H1 (cell line): ENCODE measurements at regions not wholly inside any gene's neighbourhood (a gene's known extent, or its start where the extent isn't known, plus 50 kb on each side); places are given as distances from the start of the nearest gene placed in this dataset.

ENCODE experiments used
- CTCF ChIA-PET: fragments of 300-600 bp; sonication (Branson Sonifier 250); formaldehyde crosslinking; loops from one replicate; lab custom pipeline; 2021; ENCODE audit not compliant: partially characterized antibody; lab: Charles Lee
- POLR2A ChIA-PET: fragments of 300-600 bp; sonication (Branson Sonifier 250); formaldehyde crosslinking; loops from one replicate; lab custom pipeline; 2021; ENCODE audit warnings: inconsistent platforms; ENCODE audit not compliant: partially characterized antibody; lab: Charles Lee
- DNase-seq, 2 experiments: peaks; one replicate each; pipeline versions ENCODE4 v3.0.0 to v3.0.0-alpha.2; 2010 to 2022; ENCODE audit warnings: low spot score in 2 of 2, low read depth in 1 of 2, mixed read lengths in 1 of 2
- FAIRE-seq: peaks from 2 replicates; lab custom pipeline; 2011; peaks lifted over from hg19 to GRCh38; lab: Jason Lieb, UNC
- H2AFZ ChIP-seq: 2 replicates; pipeline ENCODE4 v1.8.1; 2012; ENCODE audit warnings: low read length, inconsistent platforms
- H2AK5ac ChIP-seq: 2 replicates; pipeline ENCODE4 v1.6.1; 2013; ENCODE audit warnings: low read depth, low read length
- H2BK120ac ChIP-seq: replicated peaks from 2 replicates; pipeline ENCODE3; 2013; ENCODE audit warnings: low read depth, low read length, inconsistent platforms
- H2BK12ac ChIP-seq: 2 replicates; pipeline ENCODE4 v1.6.1; 2013; ENCODE audit warnings: low read depth, low read length
- H2BK15ac ChIP-seq: 2 replicates; pipeline ENCODE4 v1.6.1; 2013; ENCODE audit warnings: low read length
- H2BK20ac ChIP-seq: 2 replicates; pipeline ENCODE4 v1.6.1; 2013; ENCODE audit warnings: low read length
- H2BK5ac ChIP-seq: 2 replicates; pipeline ENCODE4 v1.6.1; 2013; ENCODE audit warnings: low read depth, low read length
- H3K14ac ChIP-seq: 2 replicates; pipeline ENCODE4 v1.6.1; 2013; ENCODE audit warnings: inconsistent platforms; ENCODE audit not compliant: insufficient read length
- H3K18ac ChIP-seq: 2 replicates; pipeline ENCODE4 v1.6.1; 2013; ENCODE audit warnings: low read length; ENCODE audit errors: extremely low read depth
- H3K23ac ChIP-seq: 2 replicates; pipeline ENCODE4 v1.6.1; 2013; ENCODE audit warnings: inconsistent platforms; ENCODE audit not compliant: insufficient read length
- H3K23me2 ChIP-seq: 2 replicates; pipeline ENCODE4 v1.6.1; 2013; ENCODE audit warnings: low read depth, low read length
- H3K27ac ChIP-seq: 2 replicates; pipeline ENCODE4 v1.6.1; 2011; ENCODE audit warnings: low read depth, low read length, inconsistent platforms
- H3K27me3 ChIP-seq, 4 experiments: replicated peaks in 1 of 4; 1 replicate in 1 of 4; 2 replicates in 3 of 4; pipeline versions ENCODE4 v1.6.1 to v1.8.1; 2011 to 2013; ENCODE audit warnings: low read length in 3 of 4, mild to moderate bottlenecking in 3 of 4, inconsistent platforms in 2 of 4, mixed read lengths in 2 of 4, moderate library complexity in 1 of 4; ENCODE audit not compliant: control insufficient read depth in 3 of 4, insufficient read depth in 3 of 4; ENCODE audit errors: extremely low read depth in 1 of 4
- H3K36me3 ChIP-seq, 4 experiments: 2 replicates each; pipeline versions ENCODE4 v1.6.1 to v1.8.1; 2011 to 2013; ENCODE audit warnings: mild to moderate bottlenecking in 4 of 4, low read length in 3 of 4, moderate library complexity in 2 of 4, control low read depth in 1 of 4, inconsistent platforms in 1 of 4; ENCODE audit not compliant: insufficient read depth in 4 of 4, control insufficient read depth in 2 of 4
- H3K4ac ChIP-seq: replicated peaks from 2 replicates; pipeline ENCODE3; 2013; ENCODE audit warnings: low read length, low read depth, mixed read lengths, inconsistent platforms; ENCODE audit not compliant: insufficient read length
- H3K4me1 ChIP-seq, 4 experiments: replicated peaks in 1 of 4; 1 replicate in 1 of 4; 2 replicates in 3 of 4; pipeline versions ENCODE4 v1.6.1 to v1.8.1; 2011 to 2013; ENCODE audit warnings: low read length in 3 of 4, inconsistent platforms in 2 of 4, mixed read lengths in 1 of 4; ENCODE audit not compliant: insufficient read depth in 4 of 4, control insufficient read depth in 3 of 4
- H3K4me2 ChIP-seq, 2 experiments: 2 replicates each; pipeline versions ENCODE4 v1.6.1 to v1.8.1; 2011 to 2013; ENCODE audit warnings: low read depth in 2 of 2, low read length in 2 of 2, control low read depth in 1 of 2, inconsistent platforms in 1 of 2, mild to moderate bottlenecking in 1 of 2; ENCODE audit not compliant: insufficient read depth in 1 of 2
- H3K4me3 ChIP-seq, 4 experiments: fragments of 200-600, 300-600 bp in 1 of 4; sonication (generic), shearing (Covaris generic), sonication (Bioruptor Twin) in 1 of 4; 2 replicates each; pipeline versions ENCODE4 v1.5.1 to v1.8.1; 2011 to 2016; ENCODE audit warnings: low read length in 4 of 4, low read depth in 3 of 4, control low read depth in 2 of 4, inconsistent platforms in 2 of 4, mild to moderate bottlenecking in 2 of 4, mixed read lengths in 1 of 4, moderate library complexity in 1 of 4; ENCODE audit not compliant: insufficient read depth in 2 of 4; ENCODE audit errors: extremely low read depth in 1 of 4
- H3K56ac ChIP-seq: replicated peaks from 2 replicates; pipeline ENCODE3; 2013; ENCODE audit warnings: low read depth, mild to moderate bottlenecking, mixed read lengths, low read length, inconsistent platforms; ENCODE audit not compliant: insufficient read length
- H3K79me1 ChIP-seq: 2 replicates; pipeline ENCODE4 v1.6.1; 2013; ENCODE audit warnings: low read depth, low read length, control low read depth
- H3K79me2 ChIP-seq, 2 experiments: 2 replicates each; pipeline versions ENCODE4 v1.6.1 to v1.8.1; 2012 to 2013; ENCODE audit warnings: low read length in 2 of 2, mild to moderate bottlenecking in 2 of 2, inconsistent platforms in 1 of 2; ENCODE audit not compliant: insufficient read depth in 2 of 2, control insufficient read depth in 1 of 2
- H3K9ac ChIP-seq, 4 experiments: replicated peaks in 1 of 4; 1 replicate in 1 of 4; 2 replicates in 3 of 4; pipeline versions ENCODE4 v1.6.1 to v1.8.1; 2011 to 2013; ENCODE audit warnings: low read depth in 3 of 4, low read length in 3 of 4, control low read depth in 2 of 4, mild to moderate bottlenecking in 2 of 4, moderate library complexity in 2 of 4, inconsistent platforms in 1 of 4; ENCODE audit errors: extremely low read depth in 1 of 4
- H3K9me3 ChIP-seq, 2 experiments: 2 replicates each; pipeline versions ENCODE4 v1.6.1 to v1.8.1; 2012 to 2013; ENCODE audit warnings: mild to moderate bottlenecking in 2 of 2, moderate library complexity in 2 of 2, control low read depth in 1 of 2, inconsistent platforms in 1 of 2, low read depth in 1 of 2, low read length in 1 of 2, mixed read lengths in 1 of 2; ENCODE audit not compliant: insufficient read depth in 2 of 2
- H4K20me1 ChIP-seq, 2 experiments: replicated peaks in 1 of 2; 2 replicates each; pipeline versions ENCODE3 to v1.8.1; 2011 to 2013; ENCODE audit warnings: inconsistent platforms in 2 of 2, low read length in 2 of 2, mild to moderate bottlenecking in 1 of 2; ENCODE audit not compliant: insufficient read depth in 2 of 2, control insufficient read depth in 1 of 2
- H4K5ac ChIP-seq: 2 replicates; pipeline ENCODE4 v1.6.1; 2013; ENCODE audit warnings: low read length, low read depth, mixed read lengths, inconsistent platforms; ENCODE audit not compliant: insufficient read length
- H4K8ac ChIP-seq: 2 replicates; pipeline ENCODE4 v1.8.0; 2013; ENCODE audit warnings: mild to moderate bottlenecking, moderate library complexity, low read length, inconsistent platforms; ENCODE audit not compliant: insufficient read depth; ENCODE audit errors: extremely low read depth
- H4K91ac ChIP-seq: replicated peaks from 2 replicates; pipeline ENCODE3; 2013; ENCODE audit warnings: low read length, mixed read lengths, inconsistent platforms; ENCODE audit not compliant: insufficient read length
- ATF3 ChIP-seq: IDR thresholded peaks from 2 replicates; pipeline ENCODE4 v1.6.1; 2011; ENCODE audit warnings: low read depth, mild to moderate bottlenecking, low read length; ENCODE audit not compliant: insufficient read depth
- CTBP2 ChIP-seq: IDR thresholded peaks from 2 replicates; pipeline ENCODE4 v1.7.0; 2011; ENCODE audit warnings: borderline replicate concordance, mild to moderate bottlenecking, moderate library complexity, mixed read lengths, low read length; ENCODE audit not compliant: insufficient read depth, insufficient read length
- GABPA ChIP-seq: IDR thresholded peaks from 2 replicates; pipeline ENCODE4 v1.6.1; 2011; ENCODE audit warnings: mild to moderate bottlenecking, low read length, moderate library complexity, borderline replicate concordance; ENCODE audit not compliant: insufficient read depth
- RAD21 ChIP-seq, 2 experiments: IDR thresholded peaks in 1 of 2; conservative IDR thresholded peaks in 1 of 2; 2 replicates each; pipeline ENCODE4 v1.6.1; 2011; ENCODE audit warnings: low read depth in 2 of 2, low read length in 2 of 2, improper control_type of control experiment in 1 of 2, inconsistent platforms in 1 of 2, mild to moderate bottlenecking in 1 of 2, moderate library complexity in 1 of 2
- SRF ChIP-seq: IDR thresholded peaks from 2 replicates; pipeline ENCODE4 v1.6.1; 2011; ENCODE audit warnings: mild to moderate bottlenecking, low read depth, low read length, moderate library complexity
- ZNF274 ChIP-seq: IDR thresholded peaks from 2 replicates; pipeline ENCODE4 v1.7.0; 2012; ENCODE audit warnings: low read length, borderline replicate concordance; ENCODE audit errors: extremely low read depth
- WGBS, 2 experiments: shearing (Covaris generic) in 1 of 2; methylation state at CpG; one replicate each; pipeline versions ENCODE4 v1.1.6 to v1.1.7; 2013 to 2015; ENCODE audit warnings: low lambda C conversion rate in 2 of 2, mixed read lengths in 2 of 2, inconsistent platforms in 1 of 2, low coverage in 1 of 2, missing lambda C conversion rate in 1 of 2; ENCODE audit not compliant: insufficient replicate concordance in 2 of 2, insufficient coverage in 1 of 2, insufficient read length in 1 of 2; ENCODE audit errors: extremely low coverage in 1 of 2, missing lambda C conversion rate in 1 of 2; 5-methylcytosine and 5-hydroxymethylcytosine counted together
- TF ChIP-seq, protein P1 (sequence below): IDR thresholded peaks from 2 replicates; pipeline ENCODE4 v1.6.1; 2012; ENCODE audit warnings: inconsistent platforms
- TF ChIP-seq, protein P2 (sequence below): IDR thresholded peaks from 2 replicates; pipeline ENCODE4 v1.6.1; 2012; ENCODE audit warnings: low read length, inconsistent platforms

DNA sequence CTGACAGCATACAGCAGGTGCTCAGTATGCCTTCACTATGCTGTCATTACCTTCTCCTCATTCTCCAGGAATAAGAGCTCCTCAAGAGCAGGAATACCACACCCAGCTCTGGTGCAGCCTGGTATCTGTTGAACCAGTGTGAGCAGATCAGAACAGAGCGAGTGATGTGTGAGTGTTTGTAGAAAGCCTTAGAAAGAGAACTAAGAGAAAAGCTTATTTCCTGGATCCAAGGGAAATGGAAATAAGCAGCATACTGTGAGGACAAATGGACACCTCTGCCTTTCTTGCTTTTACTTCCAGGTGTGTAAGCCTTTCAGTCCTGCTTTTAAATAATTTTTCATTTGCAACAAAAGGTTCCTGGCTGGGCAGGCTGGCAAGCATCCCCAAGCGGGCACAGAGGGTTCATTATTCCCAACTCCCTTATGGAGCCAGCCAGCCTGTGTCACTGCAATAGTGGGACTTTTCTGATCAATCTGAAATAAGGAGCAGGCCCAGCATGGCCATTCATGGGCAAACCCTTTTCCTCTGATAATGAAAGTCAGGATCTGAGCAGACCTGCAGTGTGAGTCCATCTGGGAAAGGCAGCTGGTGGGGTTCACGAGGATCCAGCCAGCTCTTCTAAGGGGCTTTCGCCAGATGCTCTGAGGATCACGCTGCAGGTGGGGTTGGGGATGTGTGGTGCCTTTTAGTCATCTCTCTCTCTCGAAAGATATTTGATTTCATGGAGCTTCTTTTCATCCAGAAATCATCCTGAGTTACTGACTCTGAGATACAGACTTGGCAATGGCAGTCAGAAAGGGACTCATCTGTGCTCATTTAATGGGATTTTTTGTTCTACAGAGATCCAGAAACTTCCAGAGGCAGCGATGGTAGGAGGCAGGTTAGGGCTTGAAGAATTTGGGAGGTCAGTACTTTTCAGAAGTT is 594.9 kb upstream of the CFAP20DC start:
- ChIA-PET POLR2A (no interaction called here), CTCF (interaction anchor here (0.9 kb wide), 1 partner anchor 70 kb away, joined by 3 read pairs; no protein-coding TSS in a partner anchor)
- H4K5ac ChIP-seq: no peak overlapping the region
- no peak overlapping the region for H2AFZ ChIP-seq
- no peak overlapping the region for H3K4ac ChIP-seq
- no peak overlapping the region for H3K18ac ChIP-seq
- no peak overlapping the region for H3K9ac ChIP-seq
- H3K23me2 ChIP-seq: no peaks in the 10 kb centered on the region
- H4K91ac ChIP-seq: no peak overlapping the region
- no peaks in the 10 kb centered on the region for H3K36me3 ChIP-seq
- H2BK20ac ChIP-seq: no peak overlapping the region
- H3K4me2 ChIP-seq: no peak overlapping the region
- H3K79me1 ChIP-seq: no peaks in the 10 kb centered on the region
- H2BK5ac ChIP-seq: no peak overlapping the region
- FAIRE-seq (no peak), DNase-seq (no peak)
- H3K4me3 ChIP-seq: no peak overlapping the region
- H3K79me2 ChIP-seq: no peaks in the 10 kb centered on the region
- no peak overlapping the region for H2BK15ac ChIP-seq
- no peaks in the 10 kb centered on the region for H3K4me1 ChIP-seq
- H3K27ac ChIP-seq: no peak overlapping the region
- no peak overlapping the region for H4K8ac ChIP-seq
- no peak overlapping the region for H2BK12ac ChIP-seq
- H3K14ac ChIP-seq: no peak overlapping the region
- TF ChIP-seq GABPA (no peak), SRF (no peak), ATF3 (no peak), RAD21 (IDR thresholded peaks at IDR 0.05 in 1 of 2, conservative IDR thresholded peaks at IDR 0.05 in 1 of 2; ENCODE audit: low read depth in 2 of 2, low read length in 2 of 2) (no peak), CTBP2 (no peak), ZNF274 (no peak)
- TF ChIP-seq, protein P1, sequence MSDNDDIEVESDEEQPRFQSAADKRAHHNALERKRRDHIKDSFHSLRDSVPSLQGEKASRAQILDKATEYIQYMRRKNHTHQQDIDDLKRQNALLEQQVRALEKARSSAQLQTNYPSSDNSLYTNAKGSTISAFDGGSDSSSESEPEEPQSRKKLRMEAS: no peak
- TF ChIP-seq, protein P2, sequence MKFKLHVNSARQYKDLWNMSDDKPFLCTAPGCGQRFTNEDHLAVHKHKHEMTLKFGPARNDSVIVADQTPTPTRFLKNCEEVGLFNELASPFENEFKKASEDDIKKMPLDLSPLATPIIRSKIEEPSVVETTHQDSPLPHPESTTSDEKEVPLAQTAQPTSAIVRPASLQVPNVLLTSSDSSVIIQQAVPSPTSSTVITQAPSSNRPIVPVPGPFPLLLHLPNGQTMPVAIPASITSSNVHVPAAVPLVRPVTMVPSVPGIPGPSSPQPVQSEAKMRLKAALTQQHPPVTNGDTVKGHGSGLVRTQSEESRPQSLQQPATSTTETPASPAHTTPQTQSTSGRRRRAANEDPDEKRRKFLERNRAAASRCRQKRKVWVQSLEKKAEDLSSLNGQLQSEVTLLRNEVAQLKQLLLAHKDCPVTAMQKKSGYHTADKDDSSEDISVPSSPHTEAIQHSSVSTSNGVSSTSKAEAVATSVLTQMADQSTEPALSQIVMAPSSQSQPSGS: no peak
- no peaks in the 10 kb centered on the region for H4K20me1 ChIP-seq
- no peaks in the 10 kb centered on the region for H3K27me3 ChIP-seq
- no peak overlapping the region for H3K56ac ChIP-seq
- H2BK120ac ChIP-seq: no peak overlapping the region
- 0 out of 4 replicates have a peak, but pooled peaks cover 0 to 2% of the 10 kb centered on the region in 2 experiments for H3K9me3 ChIP-seq
- H3K23ac ChIP-seq: no peak overlapping the region
- WGBS, 2 experiments: 90% methylated on average over 7 of the region's 7 CpGs; no CpG with 5 or more reads in 1 of the 2 experiments
- no peak overlapping the region for H2AK5ac ChIP-seq
